SW 1271 (cell line): ENCODE measurements at regions not wholly inside any gene's neighbourhood (a gene's known extent, or its start where the extent isn't known, plus 50 kb on each side); places are given as distances from the start of the nearest gene placed in this dataset.

Experiments
- DNase-seq, 2 experiments: peaks; one replicate each; lab custom pipeline; 2025; lab: John Stamatoyannopoulos, UW

- no peak for DNase-seq
Measured at GRCh38 chr18:14905350-14905749, 157.4 kb downstream of the ANKRD30B start.

GRCh38 chr18:14905979-14906378 is 158.0 kb downstream of the ANKRD30B start:
- no peak for DNase-seq

GRCh38 chr18:14907420-14907819 is 159.4 kb downstream of the ANKRD30B start:
- DNase-seq: no peak

- no peak for DNase-seq
Measured at GRCh38 chr18:14908541-14908940, 160.6 kb downstream of the ANKRD30B start.

GRCh38 chr18:14912967-14913366 is 165.0 kb downstream of the ANKRD30B start:
- DNase-seq: no peak

GRCh38 chr18:14914121-14914520 is 166.1 kb downstream of the ANKRD30B start:
- DNase-seq: no peak

GRCh38 chr18:14914771-14915170 is 166.8 kb downstream of the ANKRD30B start:
- no peak for DNase-seq

- DNase-seq: no peak
Measured at GRCh38 chr18:14916181-14916580, 168.2 kb downstream of the ANKRD30B start.

- no peak for DNase-seq
Measured at GRCh38 chr18:14916851-14917250, 168.9 kb downstream of the ANKRD30B start.

- DNase-seq: no peak
Measured at GRCh38 chr18:14917311-14917710, 169.3 kb downstream of the ANKRD30B start.

GRCh38 chr18:14919666-14920065 is 171.7 kb downstream of the ANKRD30B start:
- DNase-seq: no peak

GRCh38 chr18:14921031-14921430 is 173.1 kb downstream of the ANKRD30B start:
- no peak for DNase-seq

GRCh38 chr18:14921547-14921946 is 173.6 kb downstream of the ANKRD30B start:
- no peak for DNase-seq

- DNase-seq: no peak
Measured at GRCh38 chr18:14922031-14922430, 174.1 kb downstream of the ANKRD30B start.

GRCh38 chr18:14922965-14923565 is 175.1 kb downstream of the ANKRD30B start:
- no peak for DNase-seq

GRCh38 chr18:14924226-14924625 is 176.3 kb downstream of the ANKRD30B start:
- DNase-seq: no peak

GRCh38 chr18:14925281-14925709 is 177.3 kb downstream of the ANKRD30B start:
- DNase-seq: no peak

- no peak for DNase-seq
Measured at GRCh38 chr18:14927701-14928100, 179.7 kb downstream of the ANKRD30B start.

GRCh38 chr18:14928396-14928795 is 180.4 kb downstream of the ANKRD30B start:
- no peak for DNase-seq

- DNase-seq: no peak
Measured at GRCh38 chr18:14930076-14930475, 182.1 kb downstream of the ANKRD30B start.

GRCh38 chr18:14930576-14930975 is 182.6 kb downstream of the ANKRD30B start:
- DNase-seq: no peak

GRCh38 chr18:14933049-14933851 is 185.3 kb downstream of the ANKRD30B start:
- DNase-seq: no peak

GRCh38 chr18:14933964-14934363 is 186.0 kb downstream of the ANKRD30B start:
- no peak for DNase-seq

GRCh38 chr18:14935210-14935609 is 187.2 kb downstream of the ANKRD30B start:
- DNase-seq: no peak
